HEK293 (cell line): ENCODE measurements at regions not wholly inside any gene's neighbourhood (a gene's known extent, or its start where the extent isn't known, plus 50 kb on each side); places are given as distances from the start of the nearest gene placed in this dataset.

Experiments
- CTCF ChIA-PET: fragments of 350-600 bp; formaldehyde crosslinking; extraction: SDS; loops from one replicate; lab custom pipeline; 2021; ENCODE audit warnings: antibody characterized with exemption; lab: Yijun Ruan, JAX
- POLR2A ChIA-PET: fragments of 300-600 bp; formaldehyde crosslinking; extraction: SDS; loops from one replicate; lab custom pipeline; 2020; ENCODE audit warnings: antibody characterized with exemption, inconsistent platforms; lab: Yijun Ruan, JAX
- H3K27ac ChIP-seq: fragments of 200-500 bp; sonication (Bioruptor generic); 2 replicates; pipeline ENCODE4 v1.5.1; 2014; ENCODE audit warnings: low read depth, low read length, control low read depth, inconsistent platforms; ENCODE audit errors: extremely low read depth
- H3K36me3 ChIP-seq, 2 experiments: fragments of 200-500 bp in 1 of 2; sonication (Bioruptor generic) in 1 of 2; 1 replicate in 1 of 2; 2 replicates in 1 of 2; pipeline ENCODE4 v1.5.1; 2014 to 2017; ENCODE audit warnings: inconsistent platforms in 2 of 2, low read length in 2 of 2; ENCODE audit not compliant: control insufficient read depth in 2 of 2, insufficient read depth in 1 of 2
- H3K4me1 ChIP-seq: fragments of 200-500 bp; sonication (Bioruptor generic); 2 replicates; pipeline ENCODE4 v1.5.1; 2014; ENCODE audit warnings: mild to moderate bottlenecking, low read length, inconsistent platforms; ENCODE audit not compliant: control insufficient read depth, insufficient read depth
- H3K4me3 ChIP-seq: 2 replicates; pipeline ENCODE4 v1.5.1; 2011; ENCODE audit warnings: low read depth, mild to moderate bottlenecking, control low read depth, low read length, moderate library complexity
- H3K9me3 ChIP-seq: fragments of 200-500 bp; sonication (Bioruptor generic); 2 replicates; pipeline ENCODE4 v1.5.1; 2014; ENCODE audit warnings: low read depth, low read length, inconsistent platforms; ENCODE audit not compliant: control insufficient read depth, insufficient read depth
- GLIS1 ChIP-seq: fragments of 450-650 bp; formaldehyde crosslinking; IDR thresholded peaks from 2 replicates; pipeline ENCODE4 v1.5.1; 2016; ENCODE audit warnings: missing biosample characterization, missing genetic modification characterization
- HOXA7 ChIP-seq: sonication (generic); formaldehyde crosslinking; IDR thresholded peaks from 2 replicates; pipeline ENCODE4 v1.8.1; 2022; ENCODE audit warnings: missing genetic modification reagents, borderline replicate concordance
- HOXD13 ChIP-seq: sonication (generic); formaldehyde crosslinking; IDR thresholded peaks from 2 replicates; pipeline ENCODE4 v1.8.0; 2022; ENCODE audit warnings: missing genetic modification reagents, borderline replicate concordance
- REPIN1 ChIP-seq: fragments of 450-650 bp; formaldehyde crosslinking; IDR thresholded peaks from 2 replicates; pipeline ENCODE4 v1.5.1; 2017; ENCODE audit warnings: missing biosample characterization, missing genetic modification characterization, low read depth
- SP2 ChIP-seq: fragments of 450-650 bp; formaldehyde crosslinking; IDR thresholded peaks from 2 replicates; pipeline ENCODE4 v1.5.1; 2016; ENCODE audit warnings: missing biosample characterization, missing genetic modification characterization
- WT1 ChIP-seq: fragments of 450-650 bp; formaldehyde crosslinking; IDR thresholded peaks from 2 replicates; pipeline ENCODE4 v1.5.1; 2016; ENCODE audit warnings: missing biosample characterization, missing genetic modification characterization
- YY1 ChIP-seq: fragments of 450-650 bp; formaldehyde crosslinking; IDR thresholded peaks from 2 replicates; pipeline ENCODE4 v1.5.1; 2018; ENCODE audit warnings: missing biosample characterization, missing genetic modification characterization
- ZNF10 ChIP-seq: fragments of 450-650 bp; formaldehyde crosslinking; IDR thresholded peaks from 2 replicates; pipeline ENCODE4 v1.5.1; 2017; ENCODE audit warnings: missing biosample characterization, missing genetic modification characterization
- ZNF157 ChIP-seq: fragments of 450-650 bp; formaldehyde crosslinking; IDR thresholded peaks from 2 replicates; pipeline ENCODE4 v1.5.1; 2016; ENCODE audit warnings: missing biosample characterization, missing genetic modification characterization
- ZNF473 ChIP-seq: fragments of 450-650 bp; formaldehyde crosslinking; IDR thresholded peaks from 2 replicates; pipeline ENCODE4 v1.5.1; 2017; ENCODE audit warnings: missing biosample characterization, missing genetic modification characterization
- ZNF501 ChIP-seq: fragments of 450-650 bp; formaldehyde crosslinking; IDR thresholded peaks from 2 replicates; pipeline ENCODE4 v1.5.1; 2016; ENCODE audit warnings: missing biosample characterization, missing genetic modification characterization
- ZNF510 ChIP-seq: fragments of 450-650 bp; formaldehyde crosslinking; IDR thresholded peaks from 2 replicates; pipeline ENCODE4 v1.5.1; 2018; ENCODE audit warnings: mild to moderate bottlenecking, missing genetic modification characterization, missing biosample characterization; ENCODE audit not compliant: insufficient replicate concordance
- ZNF549 ChIP-seq: fragments of 450-650 bp; IDR thresholded peaks from 2 replicates; pipeline ENCODE4 v1.5.1; 2018; ENCODE audit warnings: missing biosample characterization, missing genetic modification characterization, mild to moderate bottlenecking, inconsistent platforms, moderate library complexity
- ZNF677 ChIP-seq: fragments of 450-650 bp; IDR thresholded peaks from 2 replicates; pipeline ENCODE4 v1.5.0; 2018; ENCODE audit warnings: missing biosample characterization, mild to moderate bottlenecking, missing genetic modification characterization, moderate library complexity
- ZNF701 ChIP-seq: fragments of 450-650 bp; formaldehyde crosslinking; IDR thresholded peaks from 2 replicates; pipeline ENCODE4 v1.5.1; 2016; ENCODE audit warnings: missing biosample characterization, missing genetic modification characterization
- ZNF777 ChIP-seq: fragments of 450-650 bp; formaldehyde crosslinking; IDR thresholded peaks from 2 replicates; pipeline ENCODE4 v1.5.1; 2017; ENCODE audit warnings: missing biosample characterization, missing genetic modification characterization, borderline replicate concordance
- ZNF837 ChIP-seq: fragments of 450-650 bp; formaldehyde crosslinking; IDR thresholded peaks from 2 replicates; pipeline ENCODE4 v1.5.1; 2016; ENCODE audit warnings: missing biosample characterization, missing genetic modification characterization
- TF ChIP-seq, protein P1 (sequence below): fragments of 450-650 bp; formaldehyde crosslinking; IDR thresholded peaks from 2 replicates; pipeline ENCODE4 v1.5.1; 2016; ENCODE audit warnings: missing biosample characterization, missing genetic modification characterization
- TF ChIP-seq, protein P2 (sequence below): fragments of 450-650 bp; formaldehyde crosslinking; IDR thresholded peaks from 2 replicates; pipeline ENCODE4 v1.5.1; 2016; ENCODE audit warnings: missing biosample characterization, missing genetic modification characterization
- TF ChIP-seq, protein P3 (sequence below): fragments of 450-650 bp; formaldehyde crosslinking; optimal IDR thresholded peaks from 2 replicates; pipeline ENCODE3; 2016; ENCODE audit warnings: missing biosample characterization, mild to moderate bottlenecking, missing genetic modification characterization
- TF ChIP-seq, protein P4 (sequence below): fragments of 450-650 bp; formaldehyde crosslinking; IDR thresholded peaks from 2 replicates; pipeline ENCODE4 v1.5.1; 2016; ENCODE audit warnings: missing biosample characterization, missing genetic modification characterization, borderline replicate concordance
- TF ChIP-seq, protein P5 (sequence below): fragments of 450-650 bp; formaldehyde crosslinking; IDR thresholded peaks from 2 replicates; pipeline ENCODE4 v1.5.1; 2016; ENCODE audit warnings: missing biosample characterization, missing genetic modification characterization

DNA sequence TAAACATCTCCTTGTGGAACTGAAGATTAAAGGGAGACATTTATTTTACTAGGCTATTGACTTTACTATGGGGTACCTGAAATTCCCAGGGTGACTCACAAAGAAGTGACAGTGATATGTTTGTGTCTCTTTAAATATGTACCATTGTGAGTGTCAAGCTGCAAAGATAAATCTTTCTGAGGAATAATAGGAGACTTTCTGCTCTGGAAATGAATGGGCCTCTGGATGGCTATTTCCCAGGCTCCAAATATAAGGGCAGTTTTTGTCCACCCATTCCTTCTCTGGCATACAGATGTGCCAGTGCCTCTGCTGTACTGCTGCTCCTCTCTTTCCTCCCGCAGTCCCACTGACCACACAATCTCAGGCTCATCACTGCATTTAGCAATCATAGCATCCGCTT is 586.4 kb upstream of the CNTNAP5 start:
- Histone ChIP-seq H3K27ac (no peak overlapping the region), H3K4me1 (no peaks in the 10 kb centered on the region), H3K4me3 (no peak overlapping the region), H3K36me3 (no peaks in the 10 kb centered on the region), H3K9me3 (no peaks in the 10 kb centered on the region)
- ChIA-PET CTCF (interaction anchor here (0.7 kb wide), 2 partner anchors 50 to 114 kb away, joined by 3 to 4 read pairs; no protein-coding TSS in a partner anchor), POLR2A (no interaction called here)
- TF ChIP-seq, protein P1, sequence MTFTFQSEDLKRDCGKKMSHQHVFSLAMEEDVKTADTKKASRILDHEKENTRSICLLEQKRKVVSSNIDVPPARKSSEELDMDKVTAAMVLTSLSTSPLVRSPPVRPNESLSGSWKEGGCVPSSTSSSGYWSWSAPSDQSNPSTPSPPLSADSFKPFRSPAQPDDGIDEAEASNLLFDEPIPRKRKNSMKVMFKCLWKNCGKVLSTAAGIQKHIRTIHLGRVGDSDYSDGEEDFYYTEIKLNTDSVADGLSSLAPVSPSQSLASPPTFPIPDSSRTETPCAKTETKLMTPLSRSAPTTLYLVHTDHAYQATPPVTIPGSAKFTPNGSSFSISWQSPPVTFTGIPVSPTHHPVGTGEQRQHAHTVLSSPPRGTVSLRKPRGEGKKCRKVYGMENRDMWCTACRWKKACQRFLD (tag by site-specific recombination), result no peak
- no peak for TF ChIP-seq ZNF549
- no peak for TF ChIP-seq HOXA7
- TF ChIP-seq, protein P2, sequence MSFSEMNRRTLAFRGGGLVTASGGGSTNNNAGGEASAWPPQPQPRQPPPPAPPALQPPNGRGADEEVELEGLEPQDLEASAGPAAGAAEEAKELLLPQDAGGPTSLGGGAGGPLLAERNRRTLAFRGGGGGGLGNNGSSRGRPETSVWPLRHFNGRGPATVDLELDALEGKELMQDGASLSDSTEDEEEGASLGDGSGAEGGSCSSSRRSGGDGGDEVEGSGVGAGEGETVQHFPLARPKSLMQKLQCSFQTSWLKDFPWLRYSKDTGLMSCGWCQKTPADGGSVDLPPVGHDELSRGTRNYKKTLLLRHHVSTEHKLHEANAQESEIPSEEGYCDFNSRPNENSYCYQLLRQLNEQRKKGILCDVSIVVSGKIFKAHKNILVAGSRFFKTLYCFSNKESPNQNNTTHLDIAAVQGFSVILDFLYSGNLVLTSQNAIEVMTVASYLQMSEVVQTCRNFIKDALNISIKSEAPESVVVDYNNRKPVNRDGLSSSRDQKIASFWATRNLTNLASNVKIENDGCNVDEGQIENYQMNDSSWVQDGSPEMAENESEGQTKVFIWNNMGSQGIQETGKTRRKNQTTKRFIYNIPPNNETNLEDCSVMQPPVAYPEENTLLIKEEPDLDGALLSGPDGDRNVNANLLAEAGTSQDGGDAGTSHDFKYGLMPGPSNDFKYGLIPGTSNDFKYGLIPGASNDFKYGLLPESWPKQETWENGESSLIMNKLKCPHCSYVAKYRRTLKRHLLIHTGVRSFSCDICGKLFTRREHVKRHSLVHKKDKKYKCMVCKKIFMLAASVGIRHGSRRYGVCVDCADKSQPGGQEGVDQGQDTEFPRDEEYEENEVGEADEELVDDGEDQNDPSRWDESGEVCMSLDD (tag by site-specific recombination), result no peak
- TF ChIP-seq ZNF10, result no peak
- TF ChIP-seq ZNF501 (tag by site-specific recombination), result no peak
- TF ChIP-seq ZNF701 (tag by site-specific recombination), result no peak
- no peak for TF ChIP-seq ZNF777
- TF ChIP-seq HOXD13 (CRISPR knock-in tag), result no peak
- TF ChIP-seq, protein P3, sequence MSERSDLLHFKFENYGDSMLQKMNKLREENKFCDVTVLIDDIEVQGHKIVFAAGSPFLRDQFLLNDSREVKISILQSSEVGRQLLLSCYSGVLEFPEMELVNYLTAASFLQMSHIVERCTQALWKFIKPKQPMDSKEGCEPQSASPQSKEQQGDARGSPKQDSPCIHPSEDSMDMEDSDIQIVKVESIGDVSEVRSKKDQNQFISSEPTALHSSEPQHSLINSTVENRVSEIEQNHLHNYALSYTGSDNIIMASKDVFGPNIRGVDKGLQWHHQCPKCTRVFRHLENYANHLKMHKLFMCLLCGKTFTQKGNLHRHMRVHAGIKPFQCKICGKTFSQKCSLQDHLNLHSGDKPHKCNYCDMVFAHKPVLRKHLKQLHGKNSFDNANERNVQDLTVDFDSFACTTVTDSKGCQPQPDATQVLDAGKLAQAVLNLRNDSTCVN (tag by site-specific recombination), result no peak
- no peak for TF ChIP-seq GLIS1 (tag by site-specific recombination)
- no peak for TF ChIP-seq REPIN1
- TF ChIP-seq, protein P4, sequence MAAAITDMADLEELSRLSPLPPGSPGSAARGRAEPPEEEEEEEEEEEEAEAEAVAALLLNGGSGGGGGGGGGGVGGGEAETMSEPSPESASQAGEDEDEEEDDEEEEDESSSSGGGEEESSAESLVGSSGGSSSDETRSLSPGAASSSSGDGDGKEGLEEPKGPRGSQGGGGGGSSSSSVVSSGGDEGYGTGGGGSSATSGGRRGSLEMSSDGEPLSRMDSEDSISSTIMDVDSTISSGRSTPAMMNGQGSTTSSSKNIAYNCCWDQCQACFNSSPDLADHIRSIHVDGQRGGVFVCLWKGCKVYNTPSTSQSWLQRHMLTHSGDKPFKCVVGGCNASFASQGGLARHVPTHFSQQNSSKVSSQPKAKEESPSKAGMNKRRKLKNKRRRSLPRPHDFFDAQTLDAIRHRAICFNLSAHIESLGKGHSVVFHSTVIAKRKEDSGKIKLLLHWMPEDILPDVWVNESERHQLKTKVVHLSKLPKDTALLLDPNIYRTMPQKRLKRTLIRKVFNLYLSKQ, result no peak
- TF ChIP-seq, protein P5, sequence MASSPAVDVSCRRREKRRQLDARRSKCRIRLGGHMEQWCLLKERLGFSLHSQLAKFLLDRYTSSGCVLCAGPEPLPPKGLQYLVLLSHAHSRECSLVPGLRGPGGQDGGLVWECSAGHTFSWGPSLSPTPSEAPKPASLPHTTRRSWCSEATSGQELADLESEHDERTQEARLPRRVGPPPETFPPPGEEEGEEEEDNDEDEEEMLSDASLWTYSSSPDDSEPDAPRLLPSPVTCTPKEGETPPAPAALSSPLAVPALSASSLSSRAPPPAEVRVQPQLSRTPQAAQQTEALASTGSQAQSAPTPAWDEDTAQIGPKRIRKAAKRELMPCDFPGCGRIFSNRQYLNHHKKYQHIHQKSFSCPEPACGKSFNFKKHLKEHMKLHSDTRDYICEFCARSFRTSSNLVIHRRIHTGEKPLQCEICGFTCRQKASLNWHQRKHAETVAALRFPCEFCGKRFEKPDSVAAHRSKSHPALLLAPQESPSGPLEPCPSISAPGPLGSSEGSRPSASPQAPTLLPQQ (tag by site-specific recombination), result no peak
- TF ChIP-seq ZNF473, result no peak
- TF ChIP-seq YY1, result no peak

DNA sequence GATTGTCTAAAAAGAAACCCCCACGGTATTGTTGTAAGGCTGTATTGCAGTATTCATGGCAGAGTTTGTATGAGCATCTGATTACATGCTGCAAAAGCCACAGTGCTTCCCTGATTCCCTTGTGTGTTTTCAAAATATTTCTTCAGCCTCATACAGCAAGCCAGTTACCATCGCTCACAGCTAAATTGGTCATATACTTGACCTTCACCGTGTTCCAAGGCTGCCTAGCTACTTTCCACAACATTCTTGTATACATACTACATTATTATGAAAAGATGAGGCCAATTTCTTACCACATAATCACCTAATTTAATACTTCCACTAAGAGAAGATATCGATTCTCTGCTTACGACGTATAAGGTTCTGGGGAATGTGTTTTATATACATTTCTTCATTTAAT is 576.3 kb upstream of the CNTNAP5 start:
- no peaks in the 10 kb centered on the region for H3K9me3 ChIP-seq
- H3K4me3 ChIP-seq, result no peak overlapping the region
- POLR2A ChIA-PET, result no interaction called here
- H3K36me3 ChIP-seq, result no peaks in the 10 kb centered on the region
- TF ChIP-seq SP2 (tag by site-specific recombination) (no peak), WT1 (tag by site-specific recombination) (no peak), ZNF837 (tag by site-specific recombination) (no peak), ZNF510 (tag by site-specific recombination) (no peak), ZNF677 (no peak), ZNF157 (tag by site-specific recombination) (no peak)
- TF ChIP-seq, all 188 proteins: peak for 0
- no peaks in the 10 kb centered on the region for H3K4me1 ChIP-seq
- CTCF ChIA-PET, result no interaction called here
- H3K27ac ChIP-seq, result no peak overlapping the region
